IMR-90 (cell line): ENCODE measurements at regions not wholly inside any gene's neighbourhood (a gene's known extent, or its start where the extent isn't known, plus 50 kb on each side); places are given as distances from the start of the nearest gene placed in this dataset.

Source experiments
- ATAC-seq: fragments of 200-7000 bp; cut with Tn5 transposase; 2 replicates; pipeline ENCODE4 v1.9.1; 2020; ENCODE audit warnings: low read depth, mild to moderate bottlenecking, moderate library complexity
- BruUV-seq: library from RNA; stranded (reverse); fragments of 400-500 nt; replicated peaks from 2 replicates; lab custom pipeline; 2021; lab: Mats Ljungman, UMichigan
- CTCF ChIA-PET: fragments of 300-600 bp; formaldehyde crosslinking; extraction: SDS; loops from one replicate; lab custom pipeline; 2021; ENCODE audit warnings: antibody characterized with exemption; lab: Yijun Ruan, JAX
- POLR2A ChIA-PET: fragments of 300-600 bp; sonication (Branson Sonifier 250); formaldehyde crosslinking; loops from one replicate; lab custom pipeline; 2022; ENCODE audit warnings: antibody characterized with exemption; ENCODE audit not compliant: unreplicated experiment; lab: Charles Lee
- DNase-seq: peaks from one replicate; pipeline ENCODE4 v3.0.0; 2013
- H2AFZ ChIP-seq: replicated peaks from 2 replicates; pipeline ENCODE3; 2013; ENCODE audit warnings: low read length, mild to moderate bottlenecking; ENCODE audit not compliant: poor library complexity
- H2AK5ac ChIP-seq: 2 replicates; pipeline ENCODE4 v1.6.1; 2013; ENCODE audit warnings: low read depth, low read length, inconsistent platforms
- H2AK9ac ChIP-seq: replicated peaks from 2 replicates; pipeline ENCODE3; 2013; ENCODE audit warnings: mild to moderate bottlenecking, low read depth, low read length, moderate library complexity; ENCODE audit not compliant: poor library complexity
- H2BK120ac ChIP-seq: 2 replicates; pipeline ENCODE4 v1.6.1; 2013; ENCODE audit warnings: low read depth, low read length, inconsistent platforms
- H2BK15ac ChIP-seq: 3 replicates; pipeline ENCODE4 v1.6.1; 2013; ENCODE audit warnings: low read depth, low read length, inconsistent platforms
- H2BK20ac ChIP-seq: 2 replicates; pipeline ENCODE4 v1.6.1; 2013; ENCODE audit warnings: low read depth, mild to moderate bottlenecking, inconsistent platforms, low read length, moderate library complexity
- H2BK5ac ChIP-seq: 2 replicates; pipeline ENCODE4 v1.6.1; 2013; ENCODE audit warnings: mild to moderate bottlenecking, low read depth, low read length, inconsistent platforms; ENCODE audit not compliant: poor library complexity, severe bottlenecking
- H3K14ac ChIP-seq: replicated peaks from 2 replicates; pipeline ENCODE4 v1.6.1; 2013; ENCODE audit warnings: low read depth, low read length, inconsistent platforms
- H3K18ac ChIP-seq: 2 replicates; pipeline ENCODE4 v1.6.1; 2013; ENCODE audit warnings: low read depth, low read length, control low read depth
- H3K23ac ChIP-seq: 2 replicates; pipeline ENCODE4 v1.6.1; 2013; ENCODE audit warnings: low read depth, low read length, inconsistent platforms
- H3K27ac ChIP-seq: 2 replicates; pipeline ENCODE4 v1.5.1; 2013; ENCODE audit warnings: mild to moderate bottlenecking, control low read depth, low read length; ENCODE audit not compliant: insufficient read depth
- H3K27me3 ChIP-seq: 2 replicates; pipeline ENCODE4 v1.6.1; 2013; ENCODE audit warnings: low read length; ENCODE audit not compliant: control insufficient read depth, insufficient read depth
- H3K36me3 ChIP-seq: 2 replicates; pipeline ENCODE4 v1.6.1; 2013; ENCODE audit warnings: low read length, mixed read lengths; ENCODE audit not compliant: control insufficient read depth, insufficient read depth
- H3K4ac ChIP-seq: 2 replicates; pipeline ENCODE4 v1.6.1; 2013; ENCODE audit warnings: low read depth, low read length, inconsistent platforms
- H3K4me1 ChIP-seq: 2 replicates; pipeline ENCODE4 v1.6.1; 2013; ENCODE audit warnings: low read length, mixed read lengths; ENCODE audit not compliant: control insufficient read depth, insufficient read depth
- H3K4me2 ChIP-seq: 2 replicates; pipeline ENCODE4 v1.6.1; 2013; ENCODE audit warnings: low read depth, mild to moderate bottlenecking, control low read depth, low read length, moderate library complexity
- H3K4me3 ChIP-seq: 2 replicates; pipeline ENCODE4 v1.5.1; 2013; ENCODE audit warnings: low read depth, mild to moderate bottlenecking, control low read depth, low read length, moderate library complexity; ENCODE audit not compliant: insufficient read depth
- H3K56ac ChIP-seq: 2 replicates; pipeline ENCODE4 v1.6.1; 2013; ENCODE audit warnings: low read length, inconsistent platforms; ENCODE audit not compliant: insufficient read depth; ENCODE audit errors: extremely low read depth
- H3K79me1 ChIP-seq, 2 experiments: 2 replicates each; pipeline ENCODE4 v1.6.1; 2013; ENCODE audit warnings: low read length in 2 of 2, inconsistent platforms in 1 of 2, low read depth in 1 of 2
- H3K9ac ChIP-seq: 2 replicates; pipeline ENCODE4 v1.6.1; 2013; ENCODE audit warnings: low read depth, low read length, control low read depth
- H3K9me1 ChIP-seq: 2 replicates; pipeline ENCODE4 v1.6.1; 2013; ENCODE audit warnings: low read length, inconsistent platforms; ENCODE audit not compliant: insufficient read depth
- H3K9me3 ChIP-seq: 2 replicates; pipeline ENCODE4 v1.6.1; 2013; ENCODE audit warnings: low read length; ENCODE audit not compliant: control insufficient read depth, insufficient read depth
- H4K20me1 ChIP-seq: 2 replicates; pipeline ENCODE4 v1.6.1; 2013; ENCODE audit warnings: low read length, inconsistent platforms; ENCODE audit not compliant: insufficient read depth
- H4K5ac ChIP-seq: 2 replicates; pipeline ENCODE4 v1.6.1; 2013; ENCODE audit warnings: mild to moderate bottlenecking, low read depth, low read length, control low read depth
- H4K8ac ChIP-seq, 2 experiments: 2 replicates each; pipeline ENCODE4 v1.6.1; 2013; ENCODE audit warnings: low read depth in 2 of 2, low read length in 2 of 2, control low read depth in 1 of 2, inconsistent platforms in 1 of 2
- H4K91ac ChIP-seq: 2 replicates; pipeline ENCODE4 v1.6.1; 2013; ENCODE audit warnings: low read depth, low read length, inconsistent platforms; ENCODE audit not compliant: insufficient read depth
- BHLHE40 ChIP-seq: fragments of 150-350 bp; IDR thresholded peaks from 2 replicates; pipeline ENCODE4 v1.6.1; 2016; ENCODE audit warnings: mild to moderate bottlenecking, low read depth, low read length
- CEBPB ChIP-seq: IDR thresholded peaks from 2 replicates; pipeline ENCODE4 v1.6.1; 2012; ENCODE audit warnings: low read depth, low read length, improper control_type of control experiment
- CHD1 ChIP-seq: IDR thresholded peaks from 2 replicates; pipeline ENCODE4 v1.6.1; 2012; ENCODE audit warnings: low read depth, low read length, improper control_type of control experiment
- FOS ChIP-seq: fragments of 150-350 bp; IDR thresholded peaks from 2 replicates; pipeline ENCODE4 v1.6.1; 2016; ENCODE audit warnings: low read depth, low read length
- MAFK ChIP-seq: IDR thresholded peaks from 2 replicates; pipeline ENCODE4 v1.6.1; 2012; ENCODE audit warnings: low read depth, low read length, improper control_type of control experiment
- MAZ ChIP-seq: IDR thresholded peaks from 2 replicates; pipeline ENCODE4 v1.6.1; 2012; ENCODE audit warnings: low read depth, mild to moderate bottlenecking, low read length, improper control_type of control experiment, moderate library complexity, borderline replicate concordance
- MXI1 ChIP-seq: IDR thresholded peaks from 2 replicates; pipeline ENCODE4 v1.6.1; 2012; ENCODE audit warnings: low read depth, mild to moderate bottlenecking, low read length, moderate library complexity, borderline replicate concordance
- NFE2L2 ChIP-seq: fragments of 150-350 bp; IDR thresholded peaks from 2 replicates; pipeline ENCODE4 v1.6.1; 2016; ENCODE audit warnings: low read depth, mild to moderate bottlenecking, low read length
- POLR2A ChIP-seq: IDR thresholded peaks from 2 replicates; pipeline ENCODE4 v1.6.1; 2012; ENCODE audit warnings: mild to moderate bottlenecking, low read depth, low read length
- RCOR1 ChIP-seq: IDR thresholded peaks from 2 replicates; pipeline ENCODE4 v1.6.1; 2012; ENCODE audit warnings: mild to moderate bottlenecking, low read length, improper control_type of control experiment; ENCODE audit not compliant: insufficient replicate concordance
- RFX5 ChIP-seq: IDR thresholded peaks from 2 replicates; pipeline ENCODE4 v1.8.0; 2012; ENCODE audit warnings: low read depth, mild to moderate bottlenecking, low read length, moderate library complexity
- SMC3 ChIP-seq: fragments of 150-350 bp; IDR thresholded peaks from 2 replicates; pipeline ENCODE4 v1.6.1; 2016; ENCODE audit warnings: low read depth, mild to moderate bottlenecking, antibody characterized with exemption, low read length, moderate library complexity
- dilution Hi-C: fragments of 300-500 bp; cut with HindIII; formaldehyde crosslinking; loops from one replicate; pipeline ENCODE4 v1.14.3; 2018; ENCODE audit warnings: low sequenced_read_pairs; ENCODE audit not compliant: unreplicated experiment
- in situ Hi-C: fragments of 300-500 bp; cut with MboI; formaldehyde crosslinking; loops from 3 replicates; pipeline ENCODE4 v1.14.3; 2019; ENCODE audit warnings: low sequenced_read_pairs, inconsistent platforms, mixed read lengths
- intact Hi-C: fragments of 100-400 bp; cut with micrococcal nuclease; formaldehyde crosslinking; loops from 2 replicates; pipeline ENCODE4 v1.10.0; 2022
- TF ChIP-seq, protein P1 (sequence below): conservative IDR thresholded peaks from 2 replicates; pipeline ENCODE4 v1.5.1; 2012; ENCODE audit warnings: mild to moderate bottlenecking, low read depth, low read length, improper control_type of control experiment
- TF ChIP-seq, protein P2 (sequence below): fragments of 150-350 bp; IDR thresholded peaks from 2 replicates; pipeline ENCODE4 v1.6.1; 2017; ENCODE audit warnings: mild to moderate bottlenecking, antibody characterized with exemption, low read length, low read depth
- TF ChIP-seq, protein P3 (sequence below): fragments of 150-350 bp; IDR thresholded peaks from 2 replicates; pipeline ENCODE4 v1.6.1; 2016; ENCODE audit warnings: low read depth, mild to moderate bottlenecking, low read length, moderate library complexity, borderline replicate concordance

DNA sequence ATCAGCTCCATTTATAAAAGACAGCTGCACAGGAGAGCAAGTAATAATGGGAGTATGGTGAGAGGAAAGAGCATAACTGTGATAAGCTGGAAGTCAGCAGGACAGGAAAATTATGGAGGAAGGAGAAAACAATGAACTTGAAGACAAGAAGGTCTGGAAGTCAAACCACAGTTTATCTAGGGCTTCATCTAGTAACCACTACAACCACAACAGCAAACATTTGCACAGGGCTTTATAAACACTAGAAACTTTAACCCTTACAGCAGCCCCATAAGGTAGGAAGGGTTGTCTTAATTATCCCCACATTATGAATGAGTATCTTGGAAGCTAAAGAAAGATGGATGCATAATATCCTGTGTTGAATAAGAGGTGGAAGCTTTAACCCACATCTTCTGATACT is 820.8 kb downstream of the IGSF11 start:
- dilution Hi-C loops: no loop called here

More for the DNA sequence above, 820.8 kb downstream of the IGSF11 start:
- Histone ChIP-seq H3K4me2 (no peak overlapping the region), H3K79me1 (no peaks in the 10 kb centered on the region), H3K27me3 (no peaks in the 10 kb centered on the region), H3K9me3 (no peaks in the 10 kb centered on the region), H3K4me1 (no peaks in the 10 kb centered on the region), H3K9me1 (no peaks in the 10 kb centered on the region), H3K14ac (no peak overlapping the region), H3K9ac (no peak overlapping the region), H2BK120ac (no peak overlapping the region), H3K4ac (no peak overlapping the region), H3K23ac (no peak overlapping the region), H3K4me3 (no peak overlapping the region), H3K27ac (no peak overlapping the region), H2BK20ac (no peak overlapping the region), H4K5ac (no peak overlapping the region), H3K36me3 (no peaks in the 10 kb centered on the region), H4K20me1 (no peaks in the 10 kb centered on the region), H2AK9ac (no peak overlapping the region), H4K8ac (no peak overlapping the region), H2BK5ac (no peak overlapping the region), H4K91ac (no peak overlapping the region), H2AFZ (no peak overlapping the region), H2AK5ac (no peak overlapping the region), H3K56ac (no peak overlapping the region), H3K18ac (no peak overlapping the region), H2BK15ac (no peak overlapping the region)
- ChIA-PET POLR2A (no interaction called here), CTCF (no interaction called here)
- BruUV-seq: no TSS peak
- no peak for DNase-seq
- in situ Hi-C loops (no loop called here), intact Hi-C loops (no loop called here)
- no peak for ATAC-seq
- no peak for TF ChIP-seq RFX5
- TF ChIP-seq, protein P1, sequence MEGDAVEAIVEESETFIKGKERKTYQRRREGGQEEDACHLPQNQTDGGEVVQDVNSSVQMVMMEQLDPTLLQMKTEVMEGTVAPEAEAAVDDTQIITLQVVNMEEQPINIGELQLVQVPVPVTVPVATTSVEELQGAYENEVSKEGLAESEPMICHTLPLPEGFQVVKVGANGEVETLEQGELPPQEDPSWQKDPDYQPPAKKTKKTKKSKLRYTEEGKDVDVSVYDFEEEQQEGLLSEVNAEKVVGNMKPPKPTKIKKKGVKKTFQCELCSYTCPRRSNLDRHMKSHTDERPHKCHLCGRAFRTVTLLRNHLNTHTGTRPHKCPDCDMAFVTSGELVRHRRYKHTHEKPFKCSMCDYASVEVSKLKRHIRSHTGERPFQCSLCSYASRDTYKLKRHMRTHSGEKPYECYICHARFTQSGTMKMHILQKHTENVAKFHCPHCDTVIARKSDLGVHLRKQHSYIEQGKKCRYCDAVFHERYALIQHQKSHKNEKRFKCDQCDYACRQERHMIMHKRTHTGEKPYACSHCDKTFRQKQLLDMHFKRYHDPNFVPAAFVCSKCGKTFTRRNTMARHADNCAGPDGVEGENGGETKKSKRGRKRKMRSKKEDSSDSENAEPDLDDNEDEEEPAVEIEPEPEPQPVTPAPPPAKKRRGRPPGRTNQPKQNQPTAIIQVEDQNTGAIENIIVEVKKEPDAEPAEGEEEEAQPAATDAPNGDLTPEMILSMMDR: no peak
- TF ChIP-seq MAZ: no peak
- no peak for TF ChIP-seq BHLHE40
- TF ChIP-seq, protein P2, sequence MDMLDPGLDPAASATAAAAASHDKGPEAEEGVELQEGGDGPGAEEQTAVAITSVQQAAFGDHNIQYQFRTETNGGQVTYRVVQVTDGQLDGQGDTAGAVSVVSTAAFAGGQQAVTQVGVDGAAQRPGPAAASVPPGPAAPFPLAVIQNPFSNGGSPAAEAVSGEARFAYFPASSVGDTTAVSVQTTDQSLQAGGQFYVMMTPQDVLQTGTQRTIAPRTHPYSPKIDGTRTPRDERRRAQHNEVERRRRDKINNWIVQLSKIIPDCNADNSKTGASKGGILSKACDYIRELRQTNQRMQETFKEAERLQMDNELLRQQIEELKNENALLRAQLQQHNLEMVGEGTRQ: no peak
- no peak for TF ChIP-seq CEBPB
- no peak for TF ChIP-seq NFE2L2
- TF ChIP-seq RCOR1: no peak
- TF ChIP-seq FOS: no peak
- TF ChIP-seq MAFK: no peak
- no peak for TF ChIP-seq SMC3
- TF ChIP-seq MXI1: no peak
- no peak for TF ChIP-seq POLR2A
- TF ChIP-seq, protein P3, sequence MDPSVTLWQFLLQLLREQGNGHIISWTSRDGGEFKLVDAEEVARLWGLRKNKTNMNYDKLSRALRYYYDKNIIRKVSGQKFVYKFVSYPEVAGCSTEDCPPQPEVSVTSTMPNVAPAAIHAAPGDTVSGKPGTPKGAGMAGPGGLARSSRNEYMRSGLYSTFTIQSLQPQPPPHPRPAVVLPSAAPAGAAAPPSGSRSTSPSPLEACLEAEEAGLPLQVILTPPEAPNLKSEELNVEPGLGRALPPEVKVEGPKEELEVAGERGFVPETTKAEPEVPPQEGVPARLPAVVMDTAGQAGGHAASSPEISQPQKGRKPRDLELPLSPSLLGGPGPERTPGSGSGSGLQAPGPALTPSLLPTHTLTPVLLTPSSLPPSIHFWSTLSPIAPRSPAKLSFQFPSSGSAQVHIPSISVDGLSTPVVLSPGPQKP: no peak
- TF ChIP-seq CHD1: no peak
